ENCODE measurements at regions not wholly inside any gene's neighbourhood (a gene's known extent, or its start where the extent isn't known, plus 50 kb on each side); places are given as distances from the start of the nearest gene placed in this dataset.

- Mint-ChIP-seq H3K27ac (ENCODE audit: unreplicated experiment) (no peak overlapping the region), H3K9me3 (ENCODE audit: low read depth, unreplicated experiment) (no peaks in the 10 kb centered on the region), H3K27me3 (ENCODE audit: unreplicated experiment) (no peaks in the 10 kb centered on the region), H3K36me3 (ENCODE audit: insufficient read depth, unreplicated experiment) (no peaks in the 10 kb centered on the region), H3K4me1 (ENCODE audit: low read depth, unreplicated experiment) (no peaks in the 10 kb centered on the region), H3K4me3 (ENCODE audit: low read depth, unreplicated experiment) (no peak overlapping the region)
- no peak for DNase-seq
- intact Hi-C loops (cut with micrococcal nuclease; ENCODE audit: unreplicated experiment), result no loop called here
- CTCF ChIA-PET, result no interaction called here
- no peak for TF ChIP-seq CTCF (IDR thresholded peaks at IDR 0.05; ENCODE audit: unreplicated experiment)
- BruUV-seq (replicated peaks), result no TSS peak
Observed at GRCh38 chr9:79213417-79214125, 358.2 kb upstream of the TLE4 start.

GRCh38 chr9:79215821-79216220 is 355.9 kb upstream of the TLE4 start:
- intact Hi-C loops (cut with micrococcal nuclease; ENCODE audit: unreplicated experiment), result no loop called here
- H3K4me3 Mint-ChIP-seq (ENCODE audit: low read depth, unreplicated experiment), result no peak overlapping the region
- no TSS peak for BruUV-seq (replicated peaks)
- no peak for TF ChIP-seq CTCF (IDR thresholded peaks at IDR 0.05; ENCODE audit: unreplicated experiment)
- DNase-seq, result no peak
- H3K27ac Mint-ChIP-seq (ENCODE audit: unreplicated experiment), result no peak overlapping the region
- CTCF ChIA-PET, result no interaction called here
- H3K9me3 Mint-ChIP-seq (ENCODE audit: low read depth, unreplicated experiment), result no peaks in the 10 kb centered on the region
- H3K27me3 Mint-ChIP-seq (ENCODE audit: unreplicated experiment), result no peaks in the 10 kb centered on the region
- no peaks in the 10 kb centered on the region for H3K36me3 Mint-ChIP-seq (ENCODE audit: insufficient read depth, unreplicated experiment)
- no peaks in the 10 kb centered on the region for H3K4me1 Mint-ChIP-seq (ENCODE audit: low read depth, unreplicated experiment)

GRCh38 chr9:79220251-79220650 is 351.5 kb upstream of the TLE4 start:
- CTCF ChIA-PET, result interaction anchor here (0.6 kb wide), 1 partner anchor 529 kb away, joined by 3 read pairs; no protein-coding TSS in a partner anchor
- no TSS peak for BruUV-seq (replicated peaks)
- Mint-ChIP-seq H3K36me3 (ENCODE audit: insufficient read depth, unreplicated experiment) (no peaks in the 10 kb centered on the region), H3K9me3 (ENCODE audit: low read depth, unreplicated experiment) (no peaks in the 10 kb centered on the region), H3K27me3 (ENCODE audit: unreplicated experiment) (no peaks in the 10 kb centered on the region), H3K4me1 (ENCODE audit: low read depth, unreplicated experiment) (no peaks in the 10 kb centered on the region), H3K4me3 (ENCODE audit: low read depth, unreplicated experiment) (no peak overlapping the region), H3K27ac (ENCODE audit: unreplicated experiment) (no peak overlapping the region)
- DNase-seq, result no peak
- no peak for TF ChIP-seq CTCF (IDR thresholded peaks at IDR 0.05; ENCODE audit: unreplicated experiment)
- intact Hi-C loops (cut with micrococcal nuclease; ENCODE audit: unreplicated experiment), result no loop called here

- TF ChIP-seq CTCF (IDR thresholded peaks at IDR 0.05; ENCODE audit: unreplicated experiment), result no peak
- Mint-ChIP-seq H3K4me1 (ENCODE audit: low read depth, unreplicated experiment) (no peaks in the 10 kb centered on the region), H3K27ac (ENCODE audit: unreplicated experiment) (no peak overlapping the region), H3K27me3 (ENCODE audit: unreplicated experiment) (no peaks in the 10 kb centered on the region), H3K36me3 (ENCODE audit: insufficient read depth, unreplicated experiment) (no peaks in the 10 kb centered on the region), H3K4me3 (ENCODE audit: low read depth, unreplicated experiment) (no peak overlapping the region), H3K9me3 (ENCODE audit: low read depth, unreplicated experiment) (no peaks in the 10 kb centered on the region)
- no TSS peak for BruUV-seq (replicated peaks)
- CTCF ChIA-PET, result interaction anchor here (0.6 kb wide), 1 partner anchor 529 kb away, joined by 3 read pairs; no protein-coding TSS in a partner anchor
- no peak for DNase-seq
- intact Hi-C loops (cut with micrococcal nuclease; ENCODE audit: unreplicated experiment), result no loop called here
Observed at GRCh38 chr9:79220666-79221065, 351.1 kb upstream of the TLE4 start.
